ENCODE measurements at regions not wholly inside any gene's neighbourhood (a gene's known extent, or its start where the extent isn't known, plus 50 kb on each side); places are given as distances from the start of the nearest gene placed in this dataset.

- 77 to 79% methylated on average over 4 of the region's 4 CpGs for WGBS, 2 donors
- intact Hi-C loops (cut with DNase I; ENCODE audit: low total_unique reads): no loop called here
- TF ChIP-seq POLR2A (IDR thresholded peaks at IDR 0.05): no peak
- TF ChIP-seq CTCF (IDR thresholded peaks at IDR 0.05): no peak
- Histone ChIP-seq H3K4me3 (no peak overlapping the region), H3K36me3 (ENCODE audit: low read depth, missing control alignments) (no peaks in the 10 kb centered on the region), H3K27ac (no peak overlapping the region), H3K27me3 (no peaks in the 10 kb centered on the region), H3K9me3 (no peaks in the 10 kb centered on the region), H3K4me1 (no peaks in the 10 kb centered on the region)
- DNase-seq: no peak
Observed at GRCh38 chrX:137646472-137646871, 80.5 kb downstream of the ZIC3 start.

GRCh38 chrX:137651647-137652046 is 85.7 kb downstream of the ZIC3 start:
- no peaks in the 10 kb centered on the region for H3K4me1 ChIP-seq
- TF ChIP-seq CTCF (IDR thresholded peaks at IDR 0.05) (no peak), POLR2A (IDR thresholded peaks at IDR 0.05) (no peak)
- no peak for DNase-seq
- no peak overlapping the region for H3K4me3 ChIP-seq
- 82 to 87% methylated on average over 2 of the region's 2 CpGs for WGBS, 2 donors
- H3K36me3 ChIP-seq (ENCODE audit: low read depth, missing control alignments): no peaks in the 10 kb centered on the region
- intact Hi-C loops (cut with DNase I; ENCODE audit: low total_unique reads): no loop called here
- no peaks in the 10 kb centered on the region for H3K9me3 ChIP-seq
- H3K27me3 ChIP-seq: no peaks in the 10 kb centered on the region
- no peak overlapping the region for H3K27ac ChIP-seq

GRCh38 chrX:137652086-137652485 is 86.2 kb downstream of the ZIC3 start:
- 88 to 96% methylated on average over 3 of the region's 3 CpGs for WGBS, 2 donors

GRCh38 chrX:137654481-137654880 is 88.6 kb downstream of the ZIC3 start:
- Histone ChIP-seq H3K36me3 (ENCODE audit: low read depth, missing control alignments) (no peaks in the 10 kb centered on the region), H3K4me1 (no peaks in the 10 kb centered on the region), H3K4me3 (no peak overlapping the region), H3K27ac (no peak overlapping the region), H3K9me3 (no peaks in the 10 kb centered on the region), H3K27me3 (no peaks in the 10 kb centered on the region)
- intact Hi-C loops (cut with DNase I; ENCODE audit: low total_unique reads): no loop called here
- DNase-seq: no peak
- TF ChIP-seq CTCF (IDR thresholded peaks at IDR 0.05) (no peak), POLR2A (IDR thresholded peaks at IDR 0.05) (no peak)

More at GRCh38 chrX:137652086-137652485, 86.2 kb downstream of the ZIC3 start:
- intact Hi-C loops (cut with DNase I; ENCODE audit: low total_unique reads): no loop called here
- no peaks in the 10 kb centered on the region for H3K9me3 ChIP-seq
- H3K27ac ChIP-seq: no peak overlapping the region
- no peaks in the 10 kb centered on the region for H3K4me1 ChIP-seq
- H3K27me3 ChIP-seq: no peaks in the 10 kb centered on the region
- H3K4me3 ChIP-seq: no peak overlapping the region
- H3K36me3 ChIP-seq (ENCODE audit: low read depth, missing control alignments): no peaks in the 10 kb centered on the region
- TF ChIP-seq CTCF (IDR thresholded peaks at IDR 0.05) (no peak), POLR2A (IDR thresholded peaks at IDR 0.05) (no peak)
- DNase-seq: no peak

- intact Hi-C loops (cut with DNase I; ENCODE audit: low total_unique reads): no loop called here
- Histone ChIP-seq H3K36me3 (ENCODE audit: low read depth, missing control alignments) (no peaks in the 10 kb centered on the region), H3K4me3 (no peak overlapping the region), H3K9me3 (no peaks in the 10 kb centered on the region), H3K27ac (no peak overlapping the region), H3K27me3 (no peaks in the 10 kb centered on the region), H3K4me1 (no peaks in the 10 kb centered on the region)
- TF ChIP-seq CTCF (IDR thresholded peaks at IDR 0.05) (no peak), POLR2A (IDR thresholded peaks at IDR 0.05) (no peak)
- no peak for DNase-seq
- WGBS, 2 donors: 64 to 74% methylated on average over 5 to 6 of the region's 6 CpGs
Observed at GRCh38 chrX:137667776-137668175, 101.8 kb downstream of the ZIC3 start.
